Activated naive CD4-positive, alpha-beta T cell treated with anti-CD3 and anti-CD28 coated beads for 36 hours (primary cell): ENCODE measurements at regions not wholly inside any gene's neighbourhood (a gene's known extent, or its start where the extent isn't known, plus 50 kb on each side); places are given as distances from the start of the nearest gene placed in this dataset.

Experiments used
- CTCF ChIA-PET: fragments of 350-600 bp; sonication (Branson Sonifier 250); formaldehyde crosslinking; loops from one replicate; lab custom pipeline; 2021; ENCODE audit warnings: antibody characterized with exemption; lab: Charles Lee
- DNase-seq: peaks from one replicate; pipeline ENCODE4 v3.0.0-alpha.2; 2020
- H3K27ac Mint-ChIP-seq: one replicate; pipeline ENCODE4 v1.8.0; 2021; ENCODE audit warnings: mild to moderate bottlenecking, mixed read lengths
- H3K27me3 Mint-ChIP-seq: one replicate; pipeline ENCODE4 v1.8.0; 2021; ENCODE audit warnings: low read depth, mixed read lengths
- H3K36me3 Mint-ChIP-seq: one replicate; pipeline ENCODE4 v1.8.0; 2021; ENCODE audit warnings: low read depth, mixed read lengths
- H3K4me1 Mint-ChIP-seq: one replicate; pipeline ENCODE4 v1.8.0; 2021; ENCODE audit warnings: low read depth, mixed read lengths
- H3K4me3 Mint-ChIP-seq: one replicate; pipeline ENCODE4 v1.8.0; 2021; ENCODE audit warnings: mild to moderate bottlenecking, moderate library complexity, mixed read lengths
- H3K9me3 Mint-ChIP-seq: one replicate; pipeline ENCODE4 v1.8.0; 2021; ENCODE audit warnings: mixed read lengths
- intact Hi-C: fragments of 100-400 bp; cut with micrococcal nuclease; formaldehyde crosslinking; loops from one replicate; pipeline ENCODE4 v1.15.1; 2023

DNA sequence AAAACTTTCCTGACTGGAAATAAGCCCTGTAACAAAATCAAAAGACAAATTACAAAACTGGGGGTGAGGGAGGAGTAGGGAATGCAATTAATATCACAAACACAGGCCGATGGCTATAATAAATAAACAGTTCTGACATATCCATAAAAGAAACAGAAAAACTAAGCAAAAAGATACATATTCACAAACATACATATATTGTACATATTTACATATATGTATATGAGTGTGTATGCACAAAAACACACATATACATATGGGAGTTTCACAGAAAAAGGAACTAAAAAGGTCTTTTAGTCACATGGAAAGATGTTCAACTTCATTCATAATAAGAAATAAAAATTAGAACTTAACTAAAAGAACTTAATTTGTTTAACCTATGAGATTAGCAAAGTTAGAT lies 292.7 kb downstream of the TFAP2A start:
- no peaks in the 10 kb centered on the region for H3K36me3 Mint-ChIP-seq
- peaks cover 3% of the 10 kb centered on the region for H3K9me3 Mint-ChIP-seq
- H3K27me3 Mint-ChIP-seq: no peaks in the 10 kb centered on the region
- intact Hi-C loops: no loop called here
- no peak overlapping the region for H3K4me3 Mint-ChIP-seq
- CTCF ChIA-PET: no interaction called here
- no peaks in the 10 kb centered on the region for H3K4me1 Mint-ChIP-seq
- no peak overlapping the region for H3K27ac Mint-ChIP-seq
- no peak for DNase-seq

DNA sequence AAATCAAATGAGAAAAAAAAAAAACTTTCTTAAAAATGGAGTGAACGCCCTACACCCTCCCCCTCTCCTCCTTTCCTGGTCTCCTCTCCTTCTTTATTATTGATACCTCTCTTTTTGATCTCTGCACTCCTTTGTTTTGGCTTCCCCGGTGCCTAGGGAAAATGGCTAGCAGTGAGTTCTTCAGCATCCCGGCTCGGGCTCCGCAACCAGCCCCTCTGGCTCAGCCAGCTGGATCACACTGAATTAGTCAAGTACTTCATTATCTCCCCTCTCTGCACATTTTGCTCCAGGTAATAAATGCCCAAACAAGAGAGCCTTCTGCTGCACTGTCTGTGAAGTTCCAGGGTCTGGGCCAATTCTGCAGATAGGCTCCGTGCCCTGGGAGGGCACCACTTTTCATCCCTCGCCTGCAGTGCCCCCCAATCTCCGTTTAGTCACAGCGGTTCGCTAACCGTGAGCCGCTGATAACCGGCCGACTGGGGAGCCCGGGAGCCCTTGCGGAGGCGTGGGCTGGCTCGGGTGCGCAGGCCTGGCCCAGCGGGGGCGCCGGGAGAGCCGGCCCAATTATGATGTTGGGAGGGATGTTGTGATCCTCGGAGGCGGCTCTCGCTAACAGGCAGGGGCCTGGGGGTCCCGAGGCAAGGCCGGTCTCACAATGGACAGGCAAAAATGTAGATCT lies 301.9 kb downstream of the TFAP2A start:
- no peak for DNase-seq

DNA sequence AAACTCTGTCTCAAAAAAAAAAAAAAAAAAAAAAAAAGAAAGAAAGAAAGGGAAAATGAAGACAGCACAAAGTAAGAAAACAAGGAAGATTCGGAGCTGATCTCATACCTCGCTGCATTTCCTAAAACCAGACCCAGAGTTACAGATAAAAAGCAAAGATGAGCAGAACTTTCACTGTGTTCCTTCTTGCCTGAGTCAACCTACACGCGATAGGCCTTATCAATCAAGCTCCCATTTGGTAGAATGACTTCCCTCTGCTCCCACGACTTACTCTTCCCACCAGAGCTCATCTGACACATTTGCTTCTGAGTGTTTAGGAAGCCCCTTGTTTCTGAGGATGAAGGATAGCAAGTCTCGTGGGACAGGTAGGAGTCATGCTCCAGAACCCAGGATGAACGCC lies 302.9 kb downstream of the TFAP2A start:
- DNase-seq: no peak
- H3K36me3 Mint-ChIP-seq: no peaks in the 10 kb centered on the region
- CTCF ChIA-PET: no interaction called here
- intact Hi-C loops: no loop called here
- no peaks in the 10 kb centered on the region for H3K4me1 Mint-ChIP-seq
- no peak overlapping the region for H3K4me3 Mint-ChIP-seq
- H3K27me3 Mint-ChIP-seq: peaks cover 13% of the 10 kb centered on the region
- no peaks in the 10 kb centered on the region for H3K9me3 Mint-ChIP-seq
- no peak overlapping the region for H3K27ac Mint-ChIP-seq

More for the DNA sequence above, 301.9 kb downstream of the TFAP2A start:
- Mint-ChIP-seq H3K27ac (no peak overlapping the region), H3K36me3 (no peaks in the 10 kb centered on the region), H3K4me1 (no peaks in the 10 kb centered on the region), H3K27me3 (peaks cover 13% of the 10 kb centered on the region), H3K4me3 (no peak overlapping the region), H3K9me3 (no peaks in the 10 kb centered on the region)
- intact Hi-C loops: no loop called here
- CTCF ChIA-PET: no interaction called here

DNA sequence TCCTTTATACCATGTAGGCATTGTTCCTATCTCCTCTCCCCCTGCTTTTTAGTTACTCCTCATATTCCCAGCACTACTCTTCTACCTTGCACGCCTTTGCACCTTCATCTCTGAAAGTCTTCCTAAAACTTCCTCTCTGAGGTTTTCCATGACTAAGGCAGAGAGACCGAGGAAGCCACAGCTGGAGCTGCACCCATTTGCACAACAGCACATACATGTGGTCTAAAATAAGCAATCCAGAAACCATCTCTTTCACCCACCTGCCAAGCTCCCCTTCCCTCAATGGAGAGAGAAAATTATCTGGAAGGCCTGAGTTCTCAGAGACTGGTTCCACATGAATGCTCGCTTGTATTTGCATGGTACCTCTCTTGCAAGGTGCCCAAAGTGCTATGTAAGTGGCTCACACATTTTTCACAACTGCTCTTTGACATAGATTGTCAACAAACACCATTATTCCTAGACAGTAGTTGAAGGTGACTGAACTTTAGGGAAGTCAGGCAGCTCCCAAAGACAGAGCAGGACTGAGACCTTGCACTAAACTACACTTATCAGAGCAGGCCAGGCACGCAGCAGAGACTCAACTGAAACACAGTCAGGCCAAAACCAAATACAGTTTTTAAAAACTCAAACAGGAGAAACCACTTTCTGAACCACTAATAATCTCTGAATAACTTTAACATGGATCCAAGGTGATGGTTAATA lies 313.2 kb downstream of the TFAP2A start:
- CTCF ChIA-PET: no interaction called here
- intact Hi-C loops: no loop called here
- peaks cover 4% of the 10 kb centered on the region for H3K27me3 Mint-ChIP-seq
- no peaks in the 10 kb centered on the region for H3K36me3 Mint-ChIP-seq
- no peaks in the 10 kb centered on the region for H3K9me3 Mint-ChIP-seq
- no peak overlapping the region for H3K27ac Mint-ChIP-seq
- no peaks in the 10 kb centered on the region for H3K4me1 Mint-ChIP-seq
- no peak for DNase-seq
- H3K4me3 Mint-ChIP-seq: no peak overlapping the region

DNA sequence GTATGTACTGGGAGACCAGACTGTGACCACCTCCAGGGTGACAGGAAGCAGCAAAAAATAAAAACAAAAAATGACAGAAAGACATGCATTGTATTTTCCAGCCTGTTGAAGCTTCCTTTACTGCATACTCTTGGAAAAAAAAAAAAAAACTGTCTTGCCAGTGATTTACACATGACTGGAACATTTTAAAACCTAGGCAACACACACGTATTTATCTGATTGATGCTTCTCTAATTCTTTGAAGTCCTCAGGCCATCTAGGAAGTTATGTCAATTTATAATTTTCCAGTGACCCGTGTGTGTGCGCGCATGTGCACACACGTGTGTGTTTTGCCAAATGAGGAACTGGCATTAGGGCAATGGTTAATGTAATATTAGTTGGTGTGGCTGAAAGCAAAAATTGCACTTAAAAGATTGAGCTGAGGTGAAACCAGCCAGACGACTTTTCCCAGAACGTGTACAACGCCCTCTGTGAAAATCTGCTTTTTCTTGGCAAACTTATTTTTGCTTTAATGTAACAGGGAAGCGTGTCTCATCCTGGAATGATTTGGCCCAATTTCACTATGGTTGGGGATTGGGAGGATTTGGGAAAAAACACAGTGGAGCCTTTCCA lies 315.2 kb downstream of the TFAP2A start:
- no peaks in the 10 kb centered on the region for H3K4me1 Mint-ChIP-seq
- CTCF ChIA-PET: no interaction called here
- intact Hi-C loops: no loop called here
- DNase-seq: no peak
- no peak overlapping the region for H3K27ac Mint-ChIP-seq
- H3K9me3 Mint-ChIP-seq: no peaks in the 10 kb centered on the region
- H3K27me3 Mint-ChIP-seq: peaks cover 4% of the 10 kb centered on the region
- H3K4me3 Mint-ChIP-seq: no peak overlapping the region
- no peaks in the 10 kb centered on the region for H3K36me3 Mint-ChIP-seq

DNA sequence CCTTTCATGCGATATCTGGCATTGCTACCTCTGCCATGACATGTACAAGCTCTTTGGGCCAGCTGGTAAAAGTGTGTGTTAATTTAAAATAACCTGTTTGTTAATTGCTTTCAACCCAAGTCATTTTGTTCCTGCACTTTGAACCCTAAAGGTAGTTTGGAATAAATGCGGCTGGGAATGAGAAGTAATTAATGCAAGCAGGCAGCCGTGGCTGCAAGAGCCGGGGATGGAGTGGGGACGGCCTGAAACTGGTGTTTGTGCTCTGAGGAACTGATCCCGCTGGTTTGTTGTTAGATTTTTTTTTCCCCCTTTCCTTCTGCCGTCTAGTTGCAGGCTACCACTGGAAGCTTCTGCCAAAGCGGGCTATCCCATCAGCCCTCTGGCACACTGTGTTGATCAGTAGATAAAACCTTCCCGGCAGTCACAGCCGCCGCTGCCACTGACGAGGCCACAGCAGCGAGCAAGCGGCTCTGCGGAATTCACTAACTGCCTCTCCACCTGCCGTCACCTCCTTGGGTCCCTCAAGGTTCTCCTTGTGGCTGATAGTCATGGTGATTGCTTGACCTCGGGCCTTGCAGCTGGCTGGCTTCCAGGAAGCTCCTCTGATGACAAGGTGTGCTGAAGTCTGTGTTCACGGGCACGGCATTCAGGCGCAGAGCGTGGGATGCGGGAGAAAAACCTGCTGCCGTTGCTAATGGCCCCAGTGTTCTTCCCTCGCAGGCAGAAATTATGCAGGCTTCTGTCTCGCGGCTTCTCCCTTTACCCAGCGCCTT lies 315.9 kb downstream of the TFAP2A start:
- Mint-ChIP-seq H3K27ac (no peak overlapping the region), H3K27me3 (peaks cover 4% of the 10 kb centered on the region), H3K36me3 (no peaks in the 10 kb centered on the region), H3K4me3 (no peak overlapping the region), H3K9me3 (peaks cover 3% of the 10 kb centered on the region), H3K4me1 (no peaks in the 10 kb centered on the region)
- intact Hi-C loops: no loop called here
- DNase-seq: no peak
- CTCF ChIA-PET: no interaction called here

DNA sequence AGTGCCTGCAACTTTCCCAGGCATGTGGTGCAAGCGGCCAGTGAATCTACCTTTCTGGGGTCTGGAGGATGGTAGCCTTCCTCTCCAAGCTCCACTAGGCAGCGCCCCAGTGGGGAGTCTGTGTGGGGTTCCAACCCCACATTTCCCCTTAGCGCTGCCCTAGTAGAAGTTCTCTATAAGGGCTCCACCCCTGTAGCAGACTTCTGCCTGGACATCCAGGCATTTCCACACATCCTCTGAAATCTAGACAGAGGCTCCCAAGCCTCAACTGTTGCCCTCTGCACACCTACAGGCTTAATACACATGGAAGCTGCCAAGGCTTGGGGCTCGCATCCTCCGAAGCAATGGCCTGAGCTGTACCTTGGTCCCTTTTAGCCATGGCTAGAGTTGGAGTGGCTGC lies 321.6 kb downstream of the TFAP2A start:
- intact Hi-C loops: no loop called here
- H3K9me3 Mint-ChIP-seq: peaks cover 13% of the 10 kb centered on the region
- no peaks in the 10 kb centered on the region for H3K4me1 Mint-ChIP-seq
- no peak overlapping the region for H3K4me3 Mint-ChIP-seq
- H3K27me3 Mint-ChIP-seq: no peaks in the 10 kb centered on the region
- no peak overlapping the region for H3K27ac Mint-ChIP-seq
- no peak for DNase-seq
- CTCF ChIA-PET: no interaction called here
- no peaks in the 10 kb centered on the region for H3K36me3 Mint-ChIP-seq

DNA sequence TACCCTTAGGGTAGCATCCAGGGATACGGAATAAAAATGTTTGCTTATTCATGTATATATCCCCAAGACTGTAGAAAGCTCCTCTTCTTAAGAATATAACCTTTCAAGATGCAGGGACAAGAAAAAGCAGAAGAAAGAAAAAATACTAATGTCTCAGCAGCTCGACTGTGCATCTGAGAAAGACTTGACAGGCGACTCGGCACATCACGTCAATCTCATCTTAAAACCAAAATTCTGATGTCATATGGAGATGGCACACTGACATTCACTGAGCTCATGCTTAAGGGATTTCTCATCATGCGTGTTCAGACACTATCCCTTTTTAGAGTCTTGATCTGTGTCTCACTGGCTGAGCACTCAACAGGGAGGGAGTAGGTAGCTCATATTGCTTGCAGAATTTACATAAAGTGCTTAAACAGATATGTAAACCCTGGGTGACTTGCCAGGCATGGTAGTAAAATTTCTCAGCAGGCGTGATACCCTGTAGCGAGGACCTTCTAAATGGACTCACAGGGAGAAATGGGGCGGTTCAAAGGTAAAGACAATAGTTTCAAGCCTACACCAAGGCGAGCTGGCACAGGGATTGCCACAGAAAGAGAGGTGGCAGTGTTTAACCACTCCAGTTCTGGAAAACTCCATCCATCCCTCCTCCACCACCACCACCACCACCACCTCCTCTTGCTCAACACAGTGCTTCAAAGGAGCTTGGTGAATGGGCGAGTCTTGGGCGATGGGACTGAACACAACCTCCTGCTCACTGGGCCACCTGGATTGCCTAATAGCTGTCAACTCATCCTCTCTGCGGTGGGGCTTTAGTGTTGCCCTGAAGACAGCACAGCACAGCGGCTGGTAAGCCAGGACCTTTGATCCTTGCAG lies 330.5 kb downstream of the TFAP2A start:
- peaks cover 2% of the 10 kb centered on the region for H3K9me3 Mint-ChIP-seq
- H3K27ac Mint-ChIP-seq: no peak overlapping the region
- CTCF ChIA-PET: interaction anchor here (0.6 to 0.7 kb wide), 3 partner anchors 36 to 345 kb away, joined by 3 read pairs; no protein-coding TSS in a partner anchor

DNA sequence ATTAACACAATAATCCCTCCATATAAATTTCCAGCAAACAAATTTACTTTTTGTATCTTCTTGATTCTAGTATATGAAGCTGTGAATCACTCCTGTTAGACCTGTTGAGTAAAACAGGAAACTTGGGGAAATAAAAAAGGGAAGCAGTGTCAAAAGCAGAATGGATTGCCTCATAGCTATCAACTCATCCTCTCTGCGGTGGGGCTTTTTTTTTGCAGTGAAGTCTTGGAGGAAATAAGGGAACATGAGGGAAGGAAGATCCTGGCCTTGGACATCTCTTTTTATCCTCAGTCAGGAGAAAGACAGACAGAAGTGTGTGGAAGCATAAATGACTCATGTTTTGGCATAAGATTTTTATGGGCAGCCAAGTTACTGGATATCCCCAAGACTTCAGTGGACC lies 332.5 kb downstream of the TFAP2A start:
- Mint-ChIP-seq H3K9me3 (peaks cover 2% of the 10 kb centered on the region), H3K27ac (no peak overlapping the region), H3K4me1 (no peaks in the 10 kb centered on the region), H3K27me3 (no peaks in the 10 kb centered on the region), H3K36me3 (no peaks in the 10 kb centered on the region), H3K4me3 (no peak overlapping the region)
- no peak for DNase-seq
- intact Hi-C loops: no loop called here
- CTCF ChIA-PET: interaction anchor here (0.6 to 0.7 kb wide), 2 partner anchors 49 to 374 kb away, joined by 3 to 5 read pairs; no protein-coding TSS in a partner anchor

More for the DNA sequence above, 330.5 kb downstream of the TFAP2A start:
- H3K4me3 Mint-ChIP-seq: no peak overlapping the region
- DNase-seq: no peak
- no peaks in the 10 kb centered on the region for H3K36me3 Mint-ChIP-seq
- no peaks in the 10 kb centered on the region for H3K27me3 Mint-ChIP-seq
- H3K4me1 Mint-ChIP-seq: no peaks in the 10 kb centered on the region
- intact Hi-C loops: no loop called here

DNA sequence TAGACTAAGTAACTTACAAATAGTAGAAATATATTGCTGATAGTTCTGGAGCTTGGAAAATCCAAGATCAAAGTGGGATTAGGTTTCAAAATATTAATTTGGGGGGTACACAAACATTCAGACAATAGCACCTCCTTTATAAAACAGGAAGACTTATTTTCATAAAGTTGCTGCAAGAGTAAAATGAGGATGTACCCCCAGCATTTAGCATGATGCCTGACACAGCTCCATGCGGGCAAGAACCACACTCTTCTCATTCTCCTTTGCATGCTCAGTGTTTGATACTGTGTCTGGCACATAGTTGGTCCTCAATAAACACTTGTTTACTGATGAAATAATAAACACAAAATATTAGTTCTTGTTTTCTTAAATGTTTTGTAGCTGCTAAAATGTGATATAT lies 332.9 kb downstream of the TFAP2A start:
- Mint-ChIP-seq H3K4me1 (no peaks in the 10 kb centered on the region), H3K27me3 (no peaks in the 10 kb centered on the region), H3K4me3 (no peak overlapping the region), H3K27ac (no peak overlapping the region), H3K9me3 (peaks cover 2% of the 10 kb centered on the region), H3K36me3 (no peaks in the 10 kb centered on the region)
- CTCF ChIA-PET: interaction anchor here (0.6 kb wide), 1 partner anchor 49 kb away, joined by 5 read pairs; no protein-coding TSS in a partner anchor
- DNase-seq: no peak
- intact Hi-C loops: no loop called here

DNA sequence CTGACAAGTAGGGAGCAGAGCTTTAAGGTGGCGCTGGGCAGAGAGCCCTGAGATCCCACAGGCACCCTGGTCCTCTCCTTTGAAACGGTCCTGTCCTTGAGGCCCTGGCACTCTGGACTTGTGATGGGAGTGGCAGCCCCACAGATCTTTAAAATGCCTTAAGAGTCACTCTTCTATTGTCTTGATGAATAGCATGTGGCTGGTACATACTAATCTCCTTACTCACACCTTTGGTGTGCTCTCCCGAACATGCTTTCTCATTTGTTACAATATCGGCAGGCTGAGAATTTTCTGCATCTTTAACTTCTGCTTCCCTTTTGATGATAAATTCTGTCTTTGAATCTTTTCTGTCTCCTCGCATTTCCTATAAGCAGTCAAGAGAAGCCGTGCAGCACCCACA lies 333.8 kb downstream of the TFAP2A start:
- Mint-ChIP-seq H3K36me3 (no peaks in the 10 kb centered on the region), H3K27me3 (no peaks in the 10 kb centered on the region), H3K4me1 (no peaks in the 10 kb centered on the region), H3K9me3 (peaks cover 2% of the 10 kb centered on the region), H3K27ac (no peak overlapping the region), H3K4me3 (no peak overlapping the region)
- intact Hi-C loops: no loop called here
- CTCF ChIA-PET: no interaction called here
- no peak for DNase-seq
